Renal cortical epithelial cell (primary cell): ENCODE measurements at regions not wholly inside any gene's neighbourhood (a gene's known extent, or its start where the extent isn't known, plus 50 kb on each side); places are given as distances from the start of the nearest gene placed in this dataset.

Experiments
- DNase-seq: peaks from one replicate; pipeline ENCODE4 v3.0.0-alpha.2; 2011; ENCODE audit warnings: low read depth

DNA sequence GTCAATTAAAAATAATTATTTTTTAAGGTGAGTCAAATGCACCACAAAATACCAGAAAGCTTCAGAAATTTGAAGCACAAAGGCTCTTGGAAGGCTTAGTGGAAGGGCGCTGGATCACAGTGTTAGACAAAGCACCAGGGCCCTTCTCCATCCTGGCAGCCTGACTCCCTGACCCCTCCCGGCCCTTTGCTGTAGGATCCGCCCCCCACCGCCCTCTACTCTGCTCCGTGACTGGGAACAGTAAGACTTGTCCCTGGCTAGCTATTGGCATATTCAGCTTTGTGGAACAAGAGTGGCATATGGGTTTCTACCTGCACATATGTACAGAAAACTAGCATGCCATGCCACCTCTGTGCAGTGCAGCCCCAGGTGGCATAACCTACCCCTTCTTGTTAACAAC lies 222.1 kb downstream of the SYK start:
- DNase-seq: no peak

GRCh38 chr9:91024841-91025240 lies 223.2 kb downstream of the SYK start:
- no peak for DNase-seq

DNA sequence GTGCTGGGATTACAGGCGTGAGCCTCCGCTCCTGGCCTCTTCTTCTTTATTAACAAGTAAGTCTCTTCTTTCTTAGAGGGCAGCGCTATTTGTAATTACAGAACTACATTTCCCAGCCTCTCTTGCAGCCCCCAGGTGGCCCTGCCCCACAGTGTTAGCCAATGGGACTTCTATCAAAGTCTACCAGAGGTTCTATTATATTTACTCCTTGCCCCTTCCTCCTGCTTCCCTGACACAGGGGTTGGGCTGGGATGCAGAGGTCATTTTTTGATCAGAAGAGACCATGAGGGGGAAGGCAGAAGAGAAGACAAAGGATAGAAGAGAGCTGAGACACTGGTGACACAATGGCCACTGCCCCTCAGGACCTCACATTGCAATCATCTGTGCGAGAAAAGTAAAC lies 224.2 kb downstream of the SYK start:
- DNase-seq: no peak

DNA sequence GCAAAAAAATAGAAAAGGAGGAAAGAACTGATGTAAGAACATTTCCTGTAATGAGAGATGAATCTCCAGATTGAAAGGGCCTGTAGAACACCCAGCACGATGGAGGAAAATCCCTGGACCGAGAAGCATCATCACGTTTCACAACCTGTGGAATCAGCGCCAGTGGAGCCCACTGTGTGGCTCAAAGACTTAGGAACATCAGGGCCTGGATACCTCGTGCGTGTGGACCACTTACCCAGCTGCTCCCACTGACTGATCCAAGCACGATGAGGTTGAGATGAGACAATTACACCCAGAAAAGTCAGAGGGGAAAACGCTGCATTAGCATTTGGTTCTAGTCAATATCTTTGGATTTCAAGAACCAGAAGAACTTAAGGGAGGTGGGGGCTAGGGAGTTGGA lies 224.6 kb downstream of the SYK start:
- DNase-seq: no peak

GRCh38 chr9:91027005-91027404 lies 225.4 kb downstream of the SYK start:
- no peak for DNase-seq

GRCh38 chr9:91028166-91028827 lies 226.7 kb downstream of the SYK start:
- no peak for DNase-seq

DNA sequence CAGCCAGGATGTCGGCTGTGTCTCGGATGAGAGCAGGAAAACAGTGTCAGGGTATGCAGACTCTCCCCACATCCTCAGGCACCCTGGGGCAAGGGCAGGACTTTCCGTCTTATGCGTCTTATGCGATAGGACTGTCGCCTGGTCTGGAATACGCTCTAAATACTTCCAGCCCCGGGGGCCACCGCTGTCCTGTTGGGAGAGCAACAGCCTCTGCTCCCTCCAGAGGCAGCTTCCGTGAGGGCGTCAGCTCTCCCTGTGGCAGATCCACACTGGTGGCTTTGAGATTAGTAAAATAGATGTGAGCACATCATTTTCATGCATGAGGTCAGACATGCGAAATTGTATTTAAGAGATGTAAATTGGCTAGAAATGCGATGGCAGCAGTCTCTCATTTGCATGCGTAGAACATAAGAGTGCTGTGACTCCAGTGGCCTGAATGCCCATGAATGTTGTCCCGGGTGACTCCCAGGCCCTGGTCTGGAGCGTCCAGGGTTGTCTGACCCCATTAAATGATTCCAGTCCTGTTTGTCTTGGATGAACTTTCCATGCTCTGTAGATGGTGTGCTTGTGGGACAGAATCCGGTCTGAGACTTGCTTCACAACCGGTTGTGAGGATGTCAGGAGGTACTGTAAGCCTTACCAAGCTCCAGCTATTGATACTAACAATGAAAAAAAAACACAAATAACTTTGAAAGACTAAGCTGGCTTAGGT lies 228.2 kb downstream of the SYK start:
- DNase-seq: no peak

DNA sequence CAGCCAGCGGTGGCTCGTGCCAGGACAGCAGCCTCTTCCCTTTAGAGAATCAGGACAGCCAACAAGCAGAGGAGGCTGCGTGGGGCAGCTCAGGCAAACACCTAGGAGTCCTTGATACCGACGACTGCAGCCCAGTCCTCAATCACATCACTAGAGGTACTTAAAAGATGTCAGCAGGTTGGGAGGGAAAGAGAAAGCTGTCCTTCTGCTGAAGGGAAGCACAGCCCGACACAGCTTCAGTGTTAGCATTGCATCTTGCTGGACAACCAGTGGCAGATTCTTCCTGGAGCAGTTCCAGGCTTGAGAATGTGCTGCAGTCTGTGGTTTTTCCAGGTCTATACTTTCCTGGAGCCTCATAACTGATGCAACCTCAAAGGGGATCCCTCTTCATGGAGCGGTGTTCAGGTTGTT lies 230.5 kb downstream of the SYK start:
- DNase-seq: no peak

DNA sequence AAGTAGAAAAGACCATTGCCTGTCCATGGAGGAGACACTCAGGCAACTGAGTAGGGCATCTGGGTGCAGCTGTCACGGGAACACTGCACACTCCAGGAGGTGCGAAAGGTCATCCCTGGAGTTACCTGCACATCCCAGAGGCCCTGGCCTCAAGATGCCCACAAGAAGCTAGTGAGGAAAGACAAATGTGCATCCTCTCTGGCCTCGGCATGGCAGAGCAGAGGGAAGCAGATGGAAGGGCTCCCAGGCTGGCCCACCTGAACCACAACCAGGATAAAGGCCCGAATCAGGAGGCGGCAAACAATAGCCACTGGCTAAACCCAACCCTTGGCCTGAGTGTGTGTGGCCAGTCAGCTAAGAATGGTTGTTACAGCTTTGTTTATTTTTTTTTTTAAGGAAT lies 231.7 kb downstream of the SYK start:
- no peak for DNase-seq

DNA sequence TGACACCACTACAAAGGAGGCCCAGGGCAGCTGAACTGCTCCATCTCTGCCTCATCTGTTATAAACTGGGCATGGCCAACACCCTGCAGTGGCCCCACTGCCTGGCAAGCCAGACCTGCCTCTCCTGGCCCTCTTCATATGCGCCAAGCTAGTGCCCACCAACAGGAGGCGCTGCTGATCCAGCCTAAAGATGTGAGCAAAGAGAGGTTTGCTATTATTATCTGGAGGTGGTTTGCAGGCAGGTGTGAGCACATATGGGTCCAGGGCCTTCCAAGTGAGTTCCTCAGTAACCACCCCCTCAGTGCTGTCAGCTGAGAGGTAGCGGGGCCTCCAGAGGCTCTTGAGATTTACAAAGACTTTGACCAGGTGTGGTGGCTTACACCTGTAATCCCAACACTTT lies 232.2 kb downstream of the SYK start:
- DNase-seq: no peak

DNA sequence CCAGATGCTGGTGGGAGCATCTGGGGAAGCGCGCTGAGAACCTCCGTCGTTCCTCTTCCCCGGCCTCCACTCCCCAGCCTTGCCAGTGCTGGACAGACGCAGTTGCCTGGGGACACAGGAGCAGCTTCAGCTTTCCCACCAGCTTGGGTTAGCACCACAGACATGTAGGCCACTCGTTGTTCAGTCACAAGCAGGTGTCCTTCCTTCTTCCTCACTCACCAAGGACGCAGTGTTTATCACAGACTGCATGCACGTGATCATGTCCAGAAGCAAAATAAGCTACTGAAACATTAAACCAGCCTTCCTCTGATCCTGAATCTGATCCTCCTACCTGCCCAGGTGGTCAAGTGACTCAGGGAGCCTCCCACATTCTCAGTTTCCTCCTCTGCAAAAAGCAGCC lies 232.9 kb downstream of the SYK start:
- DNase-seq: no peak

GRCh38 chr9:91034976-91035824 lies 233.6 kb downstream of the SYK start:
- no peak for DNase-seq

DNA sequence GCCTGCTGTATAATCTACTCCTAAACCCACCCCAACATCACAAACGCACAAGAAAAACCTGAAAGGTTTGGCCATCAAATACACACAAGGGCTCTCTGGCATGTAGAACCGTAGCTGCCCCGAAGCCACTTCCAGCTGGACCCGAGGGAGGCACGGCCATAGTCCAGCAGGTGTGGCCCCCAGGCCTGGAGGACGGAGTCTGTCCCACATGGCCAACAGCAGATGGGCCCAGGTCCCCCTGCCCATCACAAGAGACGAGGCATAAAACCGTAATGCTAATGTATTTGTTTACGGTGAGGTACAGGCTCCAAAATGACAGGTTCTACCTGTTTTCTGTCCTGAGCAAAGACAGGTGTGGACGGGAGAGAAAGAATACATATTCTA lies 234.2 kb downstream of the SYK start:
- no peak for DNase-seq

- DNase-seq: no peak
Observed at GRCh38 chr9:91036356-91036755, 234.7 kb downstream of the SYK start.

DNA sequence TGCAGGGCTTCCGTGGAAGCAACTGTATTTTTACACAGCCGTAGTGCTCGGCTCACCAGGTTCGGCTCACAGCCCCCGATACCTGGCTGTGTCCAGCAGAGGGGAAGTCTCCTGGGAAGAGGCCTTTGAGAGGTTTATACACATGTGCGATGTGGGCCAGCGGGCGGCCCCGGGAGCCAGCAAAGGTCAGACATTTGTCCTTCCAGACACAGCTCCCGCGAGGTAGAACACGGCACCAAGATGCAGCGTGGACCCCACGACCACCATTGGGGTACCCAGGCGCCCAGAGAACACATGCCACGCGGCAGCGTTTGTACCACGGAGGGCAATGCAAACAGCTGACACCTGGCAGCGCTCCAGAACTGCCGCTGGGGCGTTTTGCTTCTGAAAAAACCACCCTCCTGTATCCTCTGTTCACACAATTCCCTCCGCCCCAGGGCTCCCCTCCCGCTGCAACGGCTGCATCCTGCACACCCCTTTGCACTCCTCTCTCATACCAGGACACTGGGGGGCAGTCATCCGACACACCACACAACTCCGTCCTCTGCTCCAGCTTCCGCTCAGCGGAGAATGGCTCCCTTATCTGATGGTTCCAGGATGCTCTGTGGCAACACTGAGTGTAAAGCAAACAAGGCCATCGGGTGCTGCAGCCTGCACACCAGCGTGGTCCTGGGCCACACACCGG lies 235.3 kb downstream of the SYK start:
- DNase-seq: peak; percentile 78

GRCh38 chr9:91037511-91038482 lies 236.2 kb downstream of the SYK start:
- peak; percentile 94 for DNase-seq

- no peak for DNase-seq
Observed at GRCh38 chr9:91038483-91039124, 237.0 kb downstream of the SYK start.

- DNase-seq: no peak
Observed at GRCh38 chr9:91039125-91039834, 237.7 kb downstream of the SYK start.

GRCh38 chr9:91039835-91040140 lies 238.2 kb downstream of the SYK start:
- no peak for DNase-seq
